OCI-LY3 (cell line): ENCODE measurements at regions not wholly inside any gene's neighbourhood (a gene's known extent, or its start where the extent isn't known, plus 50 kb on each side); places are given as distances from the start of the nearest gene placed in this dataset.

Experiments used
- EZH2phosphoT487 ChIP-seq: fragments of 200-600 bp; shearing (Covaris generic); IDR thresholded peaks from 2 replicates; pipeline ENCODE4 v1.6.1; 2018; ENCODE audit warnings: antibody characterized with exemption, mixed run types, low read depth
- TF ChIP-seq, protein P1 (sequence below): fragments of 200-600, 300-600 bp; sonication (generic); IDR thresholded peaks from 2 replicates; pipeline ENCODE4 v1.5.1; 2014; ENCODE audit warnings: antibody characterized with exemption, low read length, low read depth

GRCh38 chr22:49138250-49138790, 689.4 kb downstream of the BRD1 start:
- TF ChIP-seq, protein P1, sequence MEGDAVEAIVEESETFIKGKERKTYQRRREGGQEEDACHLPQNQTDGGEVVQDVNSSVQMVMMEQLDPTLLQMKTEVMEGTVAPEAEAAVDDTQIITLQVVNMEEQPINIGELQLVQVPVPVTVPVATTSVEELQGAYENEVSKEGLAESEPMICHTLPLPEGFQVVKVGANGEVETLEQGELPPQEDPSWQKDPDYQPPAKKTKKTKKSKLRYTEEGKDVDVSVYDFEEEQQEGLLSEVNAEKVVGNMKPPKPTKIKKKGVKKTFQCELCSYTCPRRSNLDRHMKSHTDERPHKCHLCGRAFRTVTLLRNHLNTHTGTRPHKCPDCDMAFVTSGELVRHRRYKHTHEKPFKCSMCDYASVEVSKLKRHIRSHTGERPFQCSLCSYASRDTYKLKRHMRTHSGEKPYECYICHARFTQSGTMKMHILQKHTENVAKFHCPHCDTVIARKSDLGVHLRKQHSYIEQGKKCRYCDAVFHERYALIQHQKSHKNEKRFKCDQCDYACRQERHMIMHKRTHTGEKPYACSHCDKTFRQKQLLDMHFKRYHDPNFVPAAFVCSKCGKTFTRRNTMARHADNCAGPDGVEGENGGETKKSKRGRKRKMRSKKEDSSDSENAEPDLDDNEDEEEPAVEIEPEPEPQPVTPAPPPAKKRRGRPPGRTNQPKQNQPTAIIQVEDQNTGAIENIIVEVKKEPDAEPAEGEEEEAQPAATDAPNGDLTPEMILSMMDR = no peak
- TF ChIP-seq EZH2phosphoT487 = no peak
